H1 (cell line): ENCODE measurements at regions not wholly inside any gene's neighbourhood (a gene's known extent, or its start where the extent isn't known, plus 50 kb on each side); places are given as distances from the start of the nearest gene placed in this dataset.

Source experiments
- CTCF ChIA-PET: fragments of 300-600 bp; sonication (Branson Sonifier 250); formaldehyde crosslinking; loops from one replicate; lab custom pipeline; 2021; ENCODE audit not compliant: partially characterized antibody; lab: Charles Lee
- POLR2A ChIA-PET: fragments of 300-600 bp; sonication (Branson Sonifier 250); formaldehyde crosslinking; loops from one replicate; lab custom pipeline; 2021; ENCODE audit warnings: inconsistent platforms; ENCODE audit not compliant: partially characterized antibody; lab: Charles Lee
- DNase-seq, 2 experiments: peaks; one replicate each; pipeline versions ENCODE4 v3.0.0 to v3.0.0-alpha.2; 2010 to 2022; ENCODE audit warnings: low spot score in 2 of 2, low read depth in 1 of 2, mixed read lengths in 1 of 2
- FAIRE-seq: peaks from 2 replicates; lab custom pipeline; 2011; peaks lifted over from hg19 to GRCh38; lab: Jason Lieb, UNC
- H2AFZ ChIP-seq: 2 replicates; pipeline ENCODE4 v1.8.1; 2012; ENCODE audit warnings: low read length, inconsistent platforms
- H2AK5ac ChIP-seq: 2 replicates; pipeline ENCODE4 v1.6.1; 2013; ENCODE audit warnings: low read depth, low read length
- H2BK120ac ChIP-seq: replicated peaks from 2 replicates; pipeline ENCODE3; 2013; ENCODE audit warnings: low read depth, low read length, inconsistent platforms
- H2BK12ac ChIP-seq: 2 replicates; pipeline ENCODE4 v1.6.1; 2013; ENCODE audit warnings: low read depth, low read length
- H2BK15ac ChIP-seq: 2 replicates; pipeline ENCODE4 v1.6.1; 2013; ENCODE audit warnings: low read length
- H2BK20ac ChIP-seq: 2 replicates; pipeline ENCODE4 v1.6.1; 2013; ENCODE audit warnings: low read length
- H2BK5ac ChIP-seq: 2 replicates; pipeline ENCODE4 v1.6.1; 2013; ENCODE audit warnings: low read depth, low read length
- H3K14ac ChIP-seq: 2 replicates; pipeline ENCODE4 v1.6.1; 2013; ENCODE audit warnings: inconsistent platforms; ENCODE audit not compliant: insufficient read length
- H3K18ac ChIP-seq: 2 replicates; pipeline ENCODE4 v1.6.1; 2013; ENCODE audit warnings: low read length; ENCODE audit errors: extremely low read depth
- H3K23ac ChIP-seq: 2 replicates; pipeline ENCODE4 v1.6.1; 2013; ENCODE audit warnings: inconsistent platforms; ENCODE audit not compliant: insufficient read length
- H3K23me2 ChIP-seq: 2 replicates; pipeline ENCODE4 v1.6.1; 2013; ENCODE audit warnings: low read depth, low read length
- H3K27ac ChIP-seq: 2 replicates; pipeline ENCODE4 v1.6.1; 2011; ENCODE audit warnings: low read depth, low read length, inconsistent platforms
- H3K27me3 ChIP-seq, 4 experiments: replicated peaks in 1 of 4; 1 replicate in 1 of 4; 2 replicates in 3 of 4; pipeline versions ENCODE4 v1.6.1 to v1.8.1; 2011 to 2013; ENCODE audit warnings: low read length in 3 of 4, mild to moderate bottlenecking in 3 of 4, inconsistent platforms in 2 of 4, mixed read lengths in 2 of 4, moderate library complexity in 1 of 4; ENCODE audit not compliant: control insufficient read depth in 3 of 4, insufficient read depth in 3 of 4; ENCODE audit errors: extremely low read depth in 1 of 4
- H3K36me3 ChIP-seq, 4 experiments: 2 replicates each; pipeline versions ENCODE4 v1.6.1 to v1.8.1; 2011 to 2013; ENCODE audit warnings: mild to moderate bottlenecking in 4 of 4, low read length in 3 of 4, moderate library complexity in 2 of 4, control low read depth in 1 of 4, inconsistent platforms in 1 of 4; ENCODE audit not compliant: insufficient read depth in 4 of 4, control insufficient read depth in 2 of 4
- H3K4ac ChIP-seq: replicated peaks from 2 replicates; pipeline ENCODE3; 2013; ENCODE audit warnings: low read length, low read depth, mixed read lengths, inconsistent platforms; ENCODE audit not compliant: insufficient read length
- H3K4me1 ChIP-seq, 4 experiments: replicated peaks in 1 of 4; 1 replicate in 1 of 4; 2 replicates in 3 of 4; pipeline versions ENCODE4 v1.6.1 to v1.8.1; 2011 to 2013; ENCODE audit warnings: low read length in 3 of 4, inconsistent platforms in 2 of 4, mixed read lengths in 1 of 4; ENCODE audit not compliant: insufficient read depth in 4 of 4, control insufficient read depth in 3 of 4
- H3K4me2 ChIP-seq, 2 experiments: 2 replicates each; pipeline versions ENCODE4 v1.6.1 to v1.8.1; 2011 to 2013; ENCODE audit warnings: low read depth in 2 of 2, low read length in 2 of 2, control low read depth in 1 of 2, inconsistent platforms in 1 of 2, mild to moderate bottlenecking in 1 of 2; ENCODE audit not compliant: insufficient read depth in 1 of 2
- H3K4me3 ChIP-seq, 4 experiments: fragments of 200-600, 300-600 bp in 1 of 4; sonication (generic), shearing (Covaris generic), sonication (Bioruptor Twin) in 1 of 4; 2 replicates each; pipeline versions ENCODE4 v1.5.1 to v1.8.1; 2011 to 2016; ENCODE audit warnings: low read length in 4 of 4, low read depth in 3 of 4, control low read depth in 2 of 4, inconsistent platforms in 2 of 4, mild to moderate bottlenecking in 2 of 4, mixed read lengths in 1 of 4, moderate library complexity in 1 of 4; ENCODE audit not compliant: insufficient read depth in 2 of 4; ENCODE audit errors: extremely low read depth in 1 of 4
- H3K56ac ChIP-seq: replicated peaks from 2 replicates; pipeline ENCODE3; 2013; ENCODE audit warnings: low read depth, mild to moderate bottlenecking, mixed read lengths, low read length, inconsistent platforms; ENCODE audit not compliant: insufficient read length
- H3K79me1 ChIP-seq: 2 replicates; pipeline ENCODE4 v1.6.1; 2013; ENCODE audit warnings: low read depth, low read length, control low read depth
- H3K79me2 ChIP-seq, 2 experiments: 2 replicates each; pipeline versions ENCODE4 v1.6.1 to v1.8.1; 2012 to 2013; ENCODE audit warnings: low read length in 2 of 2, mild to moderate bottlenecking in 2 of 2, inconsistent platforms in 1 of 2; ENCODE audit not compliant: insufficient read depth in 2 of 2, control insufficient read depth in 1 of 2
- H3K9ac ChIP-seq, 4 experiments: replicated peaks in 1 of 4; 1 replicate in 1 of 4; 2 replicates in 3 of 4; pipeline versions ENCODE4 v1.6.1 to v1.8.1; 2011 to 2013; ENCODE audit warnings: low read depth in 3 of 4, low read length in 3 of 4, control low read depth in 2 of 4, mild to moderate bottlenecking in 2 of 4, moderate library complexity in 2 of 4, inconsistent platforms in 1 of 4; ENCODE audit errors: extremely low read depth in 1 of 4
- H3K9me3 ChIP-seq, 2 experiments: 2 replicates each; pipeline versions ENCODE4 v1.6.1 to v1.8.1; 2012 to 2013; ENCODE audit warnings: mild to moderate bottlenecking in 2 of 2, moderate library complexity in 2 of 2, control low read depth in 1 of 2, inconsistent platforms in 1 of 2, low read depth in 1 of 2, low read length in 1 of 2, mixed read lengths in 1 of 2; ENCODE audit not compliant: insufficient read depth in 2 of 2
- H4K20me1 ChIP-seq, 2 experiments: replicated peaks in 1 of 2; 2 replicates each; pipeline versions ENCODE3 to v1.8.1; 2011 to 2013; ENCODE audit warnings: inconsistent platforms in 2 of 2, low read length in 2 of 2, mild to moderate bottlenecking in 1 of 2; ENCODE audit not compliant: insufficient read depth in 2 of 2, control insufficient read depth in 1 of 2
- H4K5ac ChIP-seq: 2 replicates; pipeline ENCODE4 v1.6.1; 2013; ENCODE audit warnings: low read length, low read depth, mixed read lengths, inconsistent platforms; ENCODE audit not compliant: insufficient read length
- H4K8ac ChIP-seq: 2 replicates; pipeline ENCODE4 v1.8.0; 2013; ENCODE audit warnings: mild to moderate bottlenecking, moderate library complexity, low read length, inconsistent platforms; ENCODE audit not compliant: insufficient read depth; ENCODE audit errors: extremely low read depth
- H4K91ac ChIP-seq: replicated peaks from 2 replicates; pipeline ENCODE3; 2013; ENCODE audit warnings: low read length, mixed read lengths, inconsistent platforms; ENCODE audit not compliant: insufficient read length
- BACH1 ChIP-seq: IDR thresholded peaks from 2 replicates; pipeline ENCODE4 v1.6.1; 2012; ENCODE audit warnings: low read length, improper control_type of control experiment
- CTBP2 ChIP-seq: IDR thresholded peaks from 2 replicates; pipeline ENCODE4 v1.7.0; 2011; ENCODE audit warnings: borderline replicate concordance, mild to moderate bottlenecking, moderate library complexity, mixed read lengths, low read length; ENCODE audit not compliant: insufficient read depth, insufficient read length
- EP300 ChIP-seq, 2 experiments: IDR thresholded peaks; 1 replicate in 1 of 2; 2 replicates in 1 of 2; pipeline ENCODE4 v1.6.1; 2011 to 2012; ENCODE audit warnings: low read depth in 2 of 2, low read length in 2 of 2, mild to moderate bottlenecking in 2 of 2, borderline replicate concordance in 1 of 2, inconsistent platforms in 1 of 2, moderate library complexity in 1 of 2
- FOSL1 ChIP-seq: IDR thresholded peaks from 2 replicates; pipeline ENCODE4 v1.6.1; 2011; ENCODE audit warnings: mild to moderate bottlenecking, low read depth, low read length, moderate library complexity; ENCODE audit not compliant: insufficient read depth
- POU5F1 ChIP-seq: IDR thresholded peaks from 2 replicates; pipeline ENCODE4 v1.6.1; 2011; ENCODE audit warnings: low read depth, mild to moderate bottlenecking, low read length, moderate library complexity
- SIX5 ChIP-seq: IDR thresholded peaks from 2 replicates; pipeline ENCODE4 v1.6.1; 2011; ENCODE audit warnings: mild to moderate bottlenecking, low read depth, low read length
- TBP ChIP-seq: IDR thresholded peaks from 2 replicates; pipeline ENCODE4 v1.6.1; 2011; ENCODE audit warnings: low read depth, low read length, improper control_type of control experiment
- WGBS, 2 experiments: shearing (Covaris generic) in 1 of 2; methylation state at CpG; one replicate each; pipeline versions ENCODE4 v1.1.6 to v1.1.7; 2013 to 2015; ENCODE audit warnings: low lambda C conversion rate in 2 of 2, mixed read lengths in 2 of 2, inconsistent platforms in 1 of 2, low coverage in 1 of 2, missing lambda C conversion rate in 1 of 2; ENCODE audit not compliant: insufficient replicate concordance in 2 of 2, insufficient coverage in 1 of 2, insufficient read length in 1 of 2; ENCODE audit errors: extremely low coverage in 1 of 2, missing lambda C conversion rate in 1 of 2; 5-methylcytosine and 5-hydroxymethylcytosine counted together
- TF ChIP-seq, protein P1 (sequence below): IDR thresholded peaks from 2 replicates; pipeline ENCODE4 v1.6.1; 2012; ENCODE audit warnings: low read length, inconsistent platforms

DNA sequence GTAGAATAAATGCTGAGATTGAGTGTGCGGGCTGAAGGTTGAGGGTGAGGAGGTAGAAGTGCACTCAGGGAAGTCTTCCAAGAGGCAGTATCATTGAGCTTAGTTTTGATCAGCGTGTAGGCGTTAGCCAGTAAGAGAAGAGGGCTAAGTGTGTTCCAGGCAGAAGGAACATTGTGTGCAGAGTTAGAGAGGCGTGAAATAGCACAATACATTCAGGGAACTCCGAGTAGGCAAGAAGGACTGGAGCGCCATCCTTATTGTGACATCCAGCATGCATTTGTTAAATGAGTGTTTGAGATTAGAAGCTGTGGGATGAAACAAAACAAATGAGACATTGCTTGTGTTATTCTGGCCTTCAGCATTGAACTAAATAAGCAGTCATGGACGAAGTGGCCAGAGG lies 140.9 kb upstream of the MKLN1 start:
- H3K4me2 ChIP-seq = no peak overlapping the region
- POLR2A ChIA-PET = no interaction called here
- peak overlapping the region; percentile 66; the same call in 1 of the 2 replicates for H2BK5ac ChIP-seq
- TF ChIP-seq, protein P1, sequence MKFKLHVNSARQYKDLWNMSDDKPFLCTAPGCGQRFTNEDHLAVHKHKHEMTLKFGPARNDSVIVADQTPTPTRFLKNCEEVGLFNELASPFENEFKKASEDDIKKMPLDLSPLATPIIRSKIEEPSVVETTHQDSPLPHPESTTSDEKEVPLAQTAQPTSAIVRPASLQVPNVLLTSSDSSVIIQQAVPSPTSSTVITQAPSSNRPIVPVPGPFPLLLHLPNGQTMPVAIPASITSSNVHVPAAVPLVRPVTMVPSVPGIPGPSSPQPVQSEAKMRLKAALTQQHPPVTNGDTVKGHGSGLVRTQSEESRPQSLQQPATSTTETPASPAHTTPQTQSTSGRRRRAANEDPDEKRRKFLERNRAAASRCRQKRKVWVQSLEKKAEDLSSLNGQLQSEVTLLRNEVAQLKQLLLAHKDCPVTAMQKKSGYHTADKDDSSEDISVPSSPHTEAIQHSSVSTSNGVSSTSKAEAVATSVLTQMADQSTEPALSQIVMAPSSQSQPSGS = no peak
- no peak for TF ChIP-seq EP300 (IDR thresholded peaks at IDR 0.05; ENCODE audit: borderline replicate concordance in 1 of 2, low read depth in 2 of 2, low read length in 2 of 2)
- TF ChIP-seq POU5F1 = no peak
- TF ChIP-seq TBP = no peak
- TF ChIP-seq CTBP2 = no peak
- no peak for TF ChIP-seq FOSL1
- no peak for TF ChIP-seq SIX5
- no peak for TF ChIP-seq BACH1
- TF ChIP-seq, all 59 proteins: peak for 0
- Histone ChIP-seq H3K79me2 (no peaks in the 10 kb centered on the region), H2BK12ac (peak overlapping the region; percentile 64; the same call in 1 of the 2 replicates), H2AFZ (no peak overlapping the region), H3K18ac (no peak overlapping the region; the same call in 1 of the 2 replicates), H4K8ac (no peak overlapping the region), H3K79me1 (no peaks in the 10 kb centered on the region), H3K23ac (no peak overlapping the region), H2BK20ac (peak overlapping the region; percentile 38), H3K27ac (no peak overlapping the region), H3K14ac (no peak overlapping the region), H4K91ac (no peak overlapping the region), H3K56ac (no peak overlapping the region), H3K4ac (no peak overlapping the region), H3K36me3 (no peaks in the 10 kb centered on the region), H3K4me3 (no peak overlapping the region), H3K9me3 (no peaks in the 10 kb centered on the region), H2BK120ac (peak overlapping the region; percentile 7), H3K27me3 (no peaks in the 10 kb centered on the region), H2BK15ac (peak overlapping the region; percentile 25; the same call in 1 of the 2 replicates), H4K5ac (no peak overlapping the region), H2AK5ac (no peak overlapping the region), H3K23me2 (no peaks in the 10 kb centered on the region), H4K20me1 (no peaks in the 10 kb centered on the region), H3K9ac (no peak overlapping the region; a peak in 1 of 7 replicates), H3K4me1 (peaks cover 9 to 24% (median 15%) of the 10 kb centered on the region in 4 experiments; a peak in 6 of 7 replicates)
- DNase-seq = no peak
- FAIRE-seq = no peak
- CTCF ChIA-PET = interaction anchor here (1.3 to 2.8 kb wide), 2 partner anchors 21 to 118 kb away, joined by 4 to 9 read pairs; no protein-coding TSS in a partner anchor
- WGBS, 2 experiments = 91% methylated on average over 7 of the region's 7 CpGs; no CpG with 5 or more reads in 1 of the 2 experiments
